DOHH2 (cell line): ENCODE measurements at regions not wholly inside any gene's neighbourhood (a gene's known extent, or its start where the extent isn't known, plus 50 kb on each side); places are given as distances from the start of the nearest gene placed in this dataset.

Experiments used
- H3F3A ChIP-seq: fragments of 200-600 bp; sonication (generic), shearing (Covaris generic); 2 replicates; pipeline ENCODE4 v1.6.0; 2016; ENCODE audit warnings: antibody characterized with exemption, mild to moderate bottlenecking; ENCODE audit not compliant: control insufficient read depth, insufficient read depth
- H3K27ac ChIP-seq: fragments of 200-600 bp; sonication (generic); 2 replicates; pipeline ENCODE4 v1.5.1; 2014; ENCODE audit warnings: low read depth, mild to moderate bottlenecking, low read length, moderate library complexity
- H3K27me3 ChIP-seq: fragments of 200-600 bp; sonication (generic); 2 replicates; pipeline ENCODE4 v1.6.1; 2014; ENCODE audit warnings: mild to moderate bottlenecking, low read length, mixed read lengths; ENCODE audit not compliant: control insufficient read depth
- H3K36me3 ChIP-seq: fragments of 200-600 bp; sonication (generic); 2 replicates; pipeline ENCODE4 v1.6.1; 2014; ENCODE audit warnings: mild to moderate bottlenecking, low read length, moderate library complexity, mixed read lengths; ENCODE audit not compliant: control insufficient read depth
- H3K4me1 ChIP-seq: fragments of 200-600 bp; sonication (generic); 2 replicates; pipeline ENCODE4 v1.6.1; 2014; ENCODE audit warnings: mild to moderate bottlenecking, low read length, mixed read lengths; ENCODE audit not compliant: control insufficient read depth
- H3K4me2 ChIP-seq: fragments of 200-600 bp; sonication (generic); 2 replicates; pipeline ENCODE4 v1.6.0; 2014; ENCODE audit warnings: mild to moderate bottlenecking, low read length, moderate library complexity
- H3K4me3 ChIP-seq: fragments of 200-600 bp; sonication (generic); 2 replicates; pipeline ENCODE4 v1.5.1; 2014; ENCODE audit warnings: mild to moderate bottlenecking, low read length, mixed read lengths
- H3K79me2 ChIP-seq: fragments of 200-600 bp; sonication (generic); 2 replicates; pipeline ENCODE4 v1.6.1; 2014; ENCODE audit warnings: mild to moderate bottlenecking, low read length, mixed read lengths; ENCODE audit not compliant: control insufficient read depth
- H3K9me2 ChIP-seq: fragments of 200-600 bp; sonication (generic); replicated peaks from 2 replicates; pipeline ENCODE4 v1.6.1; 2014; ENCODE audit warnings: mild to moderate bottlenecking, low read length, mixed read lengths; ENCODE audit not compliant: control insufficient read depth
- H3K9me3 ChIP-seq: fragments of 200-600 bp; sonication (generic); 2 replicates; pipeline ENCODE4 v1.6.1; 2014; ENCODE audit warnings: antibody characterized with exemption, low read length, mixed read lengths; ENCODE audit not compliant: control insufficient read depth, insufficient read depth
- H4K20me1 ChIP-seq: fragments of 200-600 bp; sonication (generic); 2 replicates; pipeline ENCODE4 v1.6.0; 2014; ENCODE audit warnings: low read depth, mild to moderate bottlenecking, antibody characterized with exemption, low read length, moderate library complexity; ENCODE audit not compliant: control insufficient read depth, insufficient read depth
- EZH2phosphoT487 ChIP-seq: fragments of 200-600 bp; sonication (generic); IDR thresholded peaks from 2 replicates; pipeline ENCODE4 v1.6.1; 2017; ENCODE audit warnings: borderline replicate concordance, mild to moderate bottlenecking, antibody characterized with exemption, low read length, moderate library complexity, mixed read lengths
- TF ChIP-seq, protein P1 (sequence below): fragments of 200-600 bp; sonication (generic); IDR thresholded peaks from one replicate; pipeline ENCODE4 v1.5.1; 2014; ENCODE audit warnings: antibody characterized with exemption, mild to moderate bottlenecking, low read depth, low read length; ENCODE audit not compliant: poor library complexity, severe bottlenecking

DNA sequence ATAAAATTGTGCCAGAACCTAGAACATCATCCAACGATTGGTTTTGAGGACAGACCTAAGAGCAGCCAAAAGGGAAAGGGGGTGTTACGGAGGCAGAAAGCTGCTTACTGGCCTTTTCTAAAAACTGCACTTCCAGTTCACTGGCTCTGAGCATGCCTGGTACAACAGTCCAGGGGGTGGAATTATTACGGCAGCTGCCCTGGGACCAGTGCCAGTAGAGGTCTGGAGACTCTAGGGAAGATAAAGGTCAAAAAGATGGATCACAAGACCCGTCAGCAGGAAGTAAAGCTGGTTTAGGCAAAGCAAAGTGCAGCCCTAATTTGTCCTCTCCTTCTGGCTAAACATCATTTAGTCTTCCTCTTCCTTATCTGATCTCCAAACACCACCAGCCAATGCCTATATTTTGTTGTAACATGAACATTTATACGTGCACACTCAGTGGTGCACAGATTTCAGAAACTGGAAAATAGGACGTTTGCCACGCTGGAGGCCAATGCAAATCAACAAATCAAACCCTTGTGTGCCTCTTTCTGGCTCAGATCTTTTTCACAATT lies 216.4 kb upstream of the DPP6 start:
- H3F3A ChIP-seq, result no peaks in the 10 kb centered on the region
- H3K4me1 ChIP-seq, result no peaks in the 10 kb centered on the region
- H4K20me1 ChIP-seq, result no peaks in the 10 kb centered on the region
- no peaks in the 10 kb centered on the region for H3K36me3 ChIP-seq
- no peaks in the 10 kb centered on the region for H3K9me2 ChIP-seq
- no peaks in the 10 kb centered on the region for H3K27me3 ChIP-seq
- no peaks in the 10 kb centered on the region for H3K9me3 ChIP-seq
- H3K27ac ChIP-seq, result no peak overlapping the region
- H3K4me3 ChIP-seq, result no peak overlapping the region
- no peak overlapping the region for H3K4me2 ChIP-seq
- H3K79me2 ChIP-seq, result no peaks in the 10 kb centered on the region
- TF ChIP-seq EZH2phosphoT487, result no peak
- TF ChIP-seq, protein P1, sequence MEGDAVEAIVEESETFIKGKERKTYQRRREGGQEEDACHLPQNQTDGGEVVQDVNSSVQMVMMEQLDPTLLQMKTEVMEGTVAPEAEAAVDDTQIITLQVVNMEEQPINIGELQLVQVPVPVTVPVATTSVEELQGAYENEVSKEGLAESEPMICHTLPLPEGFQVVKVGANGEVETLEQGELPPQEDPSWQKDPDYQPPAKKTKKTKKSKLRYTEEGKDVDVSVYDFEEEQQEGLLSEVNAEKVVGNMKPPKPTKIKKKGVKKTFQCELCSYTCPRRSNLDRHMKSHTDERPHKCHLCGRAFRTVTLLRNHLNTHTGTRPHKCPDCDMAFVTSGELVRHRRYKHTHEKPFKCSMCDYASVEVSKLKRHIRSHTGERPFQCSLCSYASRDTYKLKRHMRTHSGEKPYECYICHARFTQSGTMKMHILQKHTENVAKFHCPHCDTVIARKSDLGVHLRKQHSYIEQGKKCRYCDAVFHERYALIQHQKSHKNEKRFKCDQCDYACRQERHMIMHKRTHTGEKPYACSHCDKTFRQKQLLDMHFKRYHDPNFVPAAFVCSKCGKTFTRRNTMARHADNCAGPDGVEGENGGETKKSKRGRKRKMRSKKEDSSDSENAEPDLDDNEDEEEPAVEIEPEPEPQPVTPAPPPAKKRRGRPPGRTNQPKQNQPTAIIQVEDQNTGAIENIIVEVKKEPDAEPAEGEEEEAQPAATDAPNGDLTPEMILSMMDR, result no peak

DNA sequence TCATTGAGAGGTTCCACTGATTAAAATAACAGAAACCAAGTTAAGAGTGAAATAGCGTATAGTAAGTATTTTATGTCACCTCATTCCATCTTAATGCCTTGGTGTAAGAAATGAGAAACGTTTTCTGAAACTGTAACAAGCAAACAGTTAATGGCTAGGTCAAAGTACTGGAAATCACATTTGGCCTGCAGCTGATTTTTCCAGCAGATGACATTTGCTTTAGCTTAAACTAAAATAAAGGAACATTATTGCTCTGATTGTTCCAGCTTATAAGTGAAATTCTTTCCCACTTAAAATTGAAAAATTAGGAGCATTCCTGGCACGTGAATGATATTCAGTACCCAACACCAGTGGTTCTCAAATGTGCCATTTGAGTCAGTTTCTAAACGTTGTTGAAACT lies 213.6 kb upstream of the DPP6 start:
- Histone ChIP-seq H3K4me3 (no peak overlapping the region), H3K36me3 (no peaks in the 10 kb centered on the region), H3F3A (no peaks in the 10 kb centered on the region; the same call in 1 of the 2 replicates), H3K79me2 (no peaks in the 10 kb centered on the region), H3K27ac (no peak overlapping the region), H3K4me1 (no peaks in the 10 kb centered on the region), H3K4me2 (no peak overlapping the region), H3K9me2 (no peaks in the 10 kb centered on the region), H3K9me3 (peaks cover 3% of the 10 kb centered on the region; the same call in 1 of the 2 replicates), H4K20me1 (no peaks in the 10 kb centered on the region), H3K27me3 (no peaks in the 10 kb centered on the region)
- no peak for TF ChIP-seq EZH2phosphoT487
- TF ChIP-seq, protein P1, result no peak

DNA sequence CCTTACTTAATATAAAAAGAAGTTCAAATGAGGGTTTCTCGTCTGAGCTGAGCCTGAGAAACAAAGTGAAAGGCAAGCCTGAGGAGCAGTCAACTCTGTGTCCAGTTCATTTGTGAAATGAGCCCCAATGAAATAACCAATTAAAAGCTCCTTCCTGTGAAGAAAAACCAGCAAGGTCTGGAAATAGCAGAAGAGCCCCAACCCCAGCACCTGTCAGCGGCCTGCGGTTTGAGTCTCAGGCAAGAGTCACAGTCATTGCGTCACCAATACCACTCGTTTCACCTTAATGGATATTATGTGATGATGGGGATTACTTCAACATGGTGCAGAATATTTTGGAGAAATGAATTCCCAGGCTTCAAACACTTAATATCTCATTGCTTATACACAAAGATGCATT lies 211.3 kb upstream of the DPP6 start:
- Histone ChIP-seq H3K79me2 (no peaks in the 10 kb centered on the region), H3K9me3 (peaks cover 3% of the 10 kb centered on the region; the same call in 1 of the 2 replicates), H3K4me2 (no peak overlapping the region), H3K27me3 (no peaks in the 10 kb centered on the region), H3K36me3 (no peaks in the 10 kb centered on the region), H3K4me3 (no peak overlapping the region), H4K20me1 (no peaks in the 10 kb centered on the region), H3K27ac (no peak overlapping the region), H3K9me2 (no peaks in the 10 kb centered on the region), H3F3A (no peaks in the 10 kb centered on the region; the same call in 1 of the 2 replicates), H3K4me1 (no peaks in the 10 kb centered on the region)
- TF ChIP-seq EZH2phosphoT487, result no peak

DNA sequence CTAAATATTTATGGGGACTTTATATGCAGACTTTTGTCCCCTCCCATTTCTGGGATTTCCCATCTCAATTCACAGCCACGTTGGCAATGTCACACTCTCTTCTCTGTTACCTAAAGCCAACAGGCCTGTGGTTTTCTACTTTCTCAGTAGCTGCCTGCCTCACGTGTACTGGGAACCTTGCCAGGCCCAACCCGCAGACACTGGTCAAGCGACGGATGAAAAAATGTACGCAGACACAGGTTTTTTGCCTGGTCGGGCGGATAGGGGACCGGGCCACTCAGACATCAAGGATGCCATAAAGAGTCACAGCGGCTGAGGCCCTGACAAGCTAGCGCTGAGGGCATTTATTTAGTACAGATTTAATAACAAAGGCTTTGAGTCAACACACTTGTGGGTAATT lies 204.4 kb upstream of the DPP6 start:
- H3K4me3 ChIP-seq, result no peak overlapping the region
- no peaks in the 10 kb centered on the region for H4K20me1 ChIP-seq
- H3K4me1 ChIP-seq, result no peaks in the 10 kb centered on the region
- H3F3A ChIP-seq, result no peaks in the 10 kb centered on the region
- no peaks in the 10 kb centered on the region for H3K36me3 ChIP-seq
- H3K79me2 ChIP-seq, result no peaks in the 10 kb centered on the region
- H3K27ac ChIP-seq, result no peak overlapping the region
- no peaks in the 10 kb centered on the region for H3K9me2 ChIP-seq
- no peaks in the 10 kb centered on the region for H3K27me3 ChIP-seq
- H3K9me3 ChIP-seq, result peaks cover 5% of the 10 kb centered on the region; the same call in 1 of the 2 replicates
- H3K4me2 ChIP-seq, result no peak overlapping the region
- TF ChIP-seq EZH2phosphoT487, result no peak
- TF ChIP-seq, protein P1, result no peak
